IMR-90 (cell line): ENCODE measurements at regions not wholly inside any gene's neighbourhood (a gene's known extent, or its start where the extent isn't known, plus 50 kb on each side); places are given as distances from the start of the nearest gene placed in this dataset.

Source experiments
- ATAC-seq: fragments of 200-7000 bp; cut with Tn5 transposase; 2 replicates; pipeline ENCODE4 v1.9.1; 2020; ENCODE audit warnings: low read depth, mild to moderate bottlenecking, moderate library complexity
- BruUV-seq: library from RNA; stranded (reverse); fragments of 400-500 nt; replicated peaks from 2 replicates; lab custom pipeline; 2021; lab: Mats Ljungman, UMichigan
- CTCF ChIA-PET: fragments of 300-600 bp; formaldehyde crosslinking; extraction: SDS; loops from one replicate; lab custom pipeline; 2021; ENCODE audit warnings: antibody characterized with exemption; lab: Yijun Ruan, JAX
- POLR2A ChIA-PET: fragments of 300-600 bp; sonication (Branson Sonifier 250); formaldehyde crosslinking; loops from one replicate; lab custom pipeline; 2022; ENCODE audit warnings: antibody characterized with exemption; ENCODE audit not compliant: unreplicated experiment; lab: Charles Lee
- DNase-seq: peaks from one replicate; pipeline ENCODE4 v3.0.0; 2013
- H2AFZ ChIP-seq: replicated peaks from 2 replicates; pipeline ENCODE3; 2013; ENCODE audit warnings: low read length, mild to moderate bottlenecking; ENCODE audit not compliant: poor library complexity
- H2AK5ac ChIP-seq: 2 replicates; pipeline ENCODE4 v1.6.1; 2013; ENCODE audit warnings: low read depth, low read length, inconsistent platforms
- H2AK9ac ChIP-seq: replicated peaks from 2 replicates; pipeline ENCODE3; 2013; ENCODE audit warnings: mild to moderate bottlenecking, low read depth, low read length, moderate library complexity; ENCODE audit not compliant: poor library complexity
- H2BK120ac ChIP-seq: 2 replicates; pipeline ENCODE4 v1.6.1; 2013; ENCODE audit warnings: low read depth, low read length, inconsistent platforms
- H2BK15ac ChIP-seq: 3 replicates; pipeline ENCODE4 v1.6.1; 2013; ENCODE audit warnings: low read depth, low read length, inconsistent platforms
- H2BK20ac ChIP-seq: 2 replicates; pipeline ENCODE4 v1.6.1; 2013; ENCODE audit warnings: low read depth, mild to moderate bottlenecking, inconsistent platforms, low read length, moderate library complexity
- H2BK5ac ChIP-seq: 2 replicates; pipeline ENCODE4 v1.6.1; 2013; ENCODE audit warnings: mild to moderate bottlenecking, low read depth, low read length, inconsistent platforms; ENCODE audit not compliant: poor library complexity, severe bottlenecking
- H3K14ac ChIP-seq: replicated peaks from 2 replicates; pipeline ENCODE4 v1.6.1; 2013; ENCODE audit warnings: low read depth, low read length, inconsistent platforms
- H3K18ac ChIP-seq: 2 replicates; pipeline ENCODE4 v1.6.1; 2013; ENCODE audit warnings: low read depth, low read length, control low read depth
- H3K23ac ChIP-seq: 2 replicates; pipeline ENCODE4 v1.6.1; 2013; ENCODE audit warnings: low read depth, low read length, inconsistent platforms
- H3K27ac ChIP-seq: 2 replicates; pipeline ENCODE4 v1.5.1; 2013; ENCODE audit warnings: mild to moderate bottlenecking, control low read depth, low read length; ENCODE audit not compliant: insufficient read depth
- H3K27me3 ChIP-seq: 2 replicates; pipeline ENCODE4 v1.6.1; 2013; ENCODE audit warnings: low read length; ENCODE audit not compliant: control insufficient read depth, insufficient read depth
- H3K36me3 ChIP-seq: 2 replicates; pipeline ENCODE4 v1.6.1; 2013; ENCODE audit warnings: low read length, mixed read lengths; ENCODE audit not compliant: control insufficient read depth, insufficient read depth
- H3K4ac ChIP-seq: 2 replicates; pipeline ENCODE4 v1.6.1; 2013; ENCODE audit warnings: low read depth, low read length, inconsistent platforms
- H3K4me1 ChIP-seq: 2 replicates; pipeline ENCODE4 v1.6.1; 2013; ENCODE audit warnings: low read length, mixed read lengths; ENCODE audit not compliant: control insufficient read depth, insufficient read depth
- H3K4me2 ChIP-seq: 2 replicates; pipeline ENCODE4 v1.6.1; 2013; ENCODE audit warnings: low read depth, mild to moderate bottlenecking, control low read depth, low read length, moderate library complexity
- H3K4me3 ChIP-seq: 2 replicates; pipeline ENCODE4 v1.5.1; 2013; ENCODE audit warnings: low read depth, mild to moderate bottlenecking, control low read depth, low read length, moderate library complexity; ENCODE audit not compliant: insufficient read depth
- H3K56ac ChIP-seq: 2 replicates; pipeline ENCODE4 v1.6.1; 2013; ENCODE audit warnings: low read length, inconsistent platforms; ENCODE audit not compliant: insufficient read depth; ENCODE audit errors: extremely low read depth
- H3K79me1 ChIP-seq, 2 experiments: 2 replicates each; pipeline ENCODE4 v1.6.1; 2013; ENCODE audit warnings: low read length in 2 of 2, inconsistent platforms in 1 of 2, low read depth in 1 of 2
- H3K9ac ChIP-seq: 2 replicates; pipeline ENCODE4 v1.6.1; 2013; ENCODE audit warnings: low read depth, low read length, control low read depth
- H3K9me1 ChIP-seq: 2 replicates; pipeline ENCODE4 v1.6.1; 2013; ENCODE audit warnings: low read length, inconsistent platforms; ENCODE audit not compliant: insufficient read depth
- H3K9me3 ChIP-seq: 2 replicates; pipeline ENCODE4 v1.6.1; 2013; ENCODE audit warnings: low read length; ENCODE audit not compliant: control insufficient read depth, insufficient read depth
- H4K20me1 ChIP-seq: 2 replicates; pipeline ENCODE4 v1.6.1; 2013; ENCODE audit warnings: low read length, inconsistent platforms; ENCODE audit not compliant: insufficient read depth
- H4K5ac ChIP-seq: 2 replicates; pipeline ENCODE4 v1.6.1; 2013; ENCODE audit warnings: mild to moderate bottlenecking, low read depth, low read length, control low read depth
- H4K8ac ChIP-seq, 2 experiments: 2 replicates each; pipeline ENCODE4 v1.6.1; 2013; ENCODE audit warnings: low read depth in 2 of 2, low read length in 2 of 2, control low read depth in 1 of 2, inconsistent platforms in 1 of 2
- H4K91ac ChIP-seq: 2 replicates; pipeline ENCODE4 v1.6.1; 2013; ENCODE audit warnings: low read depth, low read length, inconsistent platforms; ENCODE audit not compliant: insufficient read depth
- BHLHE40 ChIP-seq: fragments of 150-350 bp; IDR thresholded peaks from 2 replicates; pipeline ENCODE4 v1.6.1; 2016; ENCODE audit warnings: mild to moderate bottlenecking, low read depth, low read length
- CEBPB ChIP-seq: IDR thresholded peaks from 2 replicates; pipeline ENCODE4 v1.6.1; 2012; ENCODE audit warnings: low read depth, low read length, improper control_type of control experiment
- CHD1 ChIP-seq: IDR thresholded peaks from 2 replicates; pipeline ENCODE4 v1.6.1; 2012; ENCODE audit warnings: low read depth, low read length, improper control_type of control experiment
- ELK1 ChIP-seq: fragments of 150-350 bp; IDR thresholded peaks from 2 replicates; pipeline ENCODE4 v1.6.1; 2016; ENCODE audit warnings: low read depth, mild to moderate bottlenecking, low read length, moderate library complexity, borderline replicate concordance
- FOS ChIP-seq: fragments of 150-350 bp; IDR thresholded peaks from 2 replicates; pipeline ENCODE4 v1.6.1; 2016; ENCODE audit warnings: low read depth, low read length
- MAFK ChIP-seq: IDR thresholded peaks from 2 replicates; pipeline ENCODE4 v1.6.1; 2012; ENCODE audit warnings: low read depth, low read length, improper control_type of control experiment
- MAZ ChIP-seq: IDR thresholded peaks from 2 replicates; pipeline ENCODE4 v1.6.1; 2012; ENCODE audit warnings: low read depth, mild to moderate bottlenecking, low read length, improper control_type of control experiment, moderate library complexity, borderline replicate concordance
- MXI1 ChIP-seq: IDR thresholded peaks from 2 replicates; pipeline ENCODE4 v1.6.1; 2012; ENCODE audit warnings: low read depth, mild to moderate bottlenecking, low read length, moderate library complexity, borderline replicate concordance
- NFE2L2 ChIP-seq: fragments of 150-350 bp; IDR thresholded peaks from 2 replicates; pipeline ENCODE4 v1.6.1; 2016; ENCODE audit warnings: low read depth, mild to moderate bottlenecking, low read length
- POLR2A ChIP-seq: IDR thresholded peaks from 2 replicates; pipeline ENCODE4 v1.6.1; 2012; ENCODE audit warnings: mild to moderate bottlenecking, low read depth, low read length
- RAD21 ChIP-seq: IDR thresholded peaks from 2 replicates; pipeline ENCODE4 v1.6.1; 2012; ENCODE audit warnings: low read length, improper control_type of control experiment
- RCOR1 ChIP-seq: IDR thresholded peaks from 2 replicates; pipeline ENCODE4 v1.6.1; 2012; ENCODE audit warnings: mild to moderate bottlenecking, low read length, improper control_type of control experiment; ENCODE audit not compliant: insufficient replicate concordance
- RFX5 ChIP-seq: IDR thresholded peaks from 2 replicates; pipeline ENCODE4 v1.8.0; 2012; ENCODE audit warnings: low read depth, mild to moderate bottlenecking, low read length, moderate library complexity
- SMC3 ChIP-seq: fragments of 150-350 bp; IDR thresholded peaks from 2 replicates; pipeline ENCODE4 v1.6.1; 2016; ENCODE audit warnings: low read depth, mild to moderate bottlenecking, antibody characterized with exemption, low read length, moderate library complexity
- USF2 ChIP-seq: fragments of 150-350 bp; IDR thresholded peaks from 2 replicates; pipeline ENCODE4 v1.6.1; 2017; ENCODE audit warnings: mild to moderate bottlenecking, antibody characterized with exemption, low read length, low read depth
- dilution Hi-C: fragments of 300-500 bp; cut with HindIII; formaldehyde crosslinking; loops from one replicate; pipeline ENCODE4 v1.14.3; 2018; ENCODE audit warnings: low sequenced_read_pairs; ENCODE audit not compliant: unreplicated experiment
- in situ Hi-C: fragments of 300-500 bp; cut with MboI; formaldehyde crosslinking; loops from 3 replicates; pipeline ENCODE4 v1.14.3; 2019; ENCODE audit warnings: low sequenced_read_pairs, inconsistent platforms, mixed read lengths
- intact Hi-C: fragments of 100-400 bp; cut with micrococcal nuclease; formaldehyde crosslinking; loops from 2 replicates; pipeline ENCODE4 v1.10.0; 2022
- TF ChIP-seq, protein P1 (sequence below): conservative IDR thresholded peaks from 2 replicates; pipeline ENCODE4 v1.5.1; 2012; ENCODE audit warnings: mild to moderate bottlenecking, low read depth, low read length, improper control_type of control experiment

GRCh38 chr18:51727780-51728179, 530.3 kb upstream of the MEX3C start:
- no peak overlapping the region for H2BK20ac ChIP-seq
- DNase-seq (no peak), ATAC-seq (no peak)
- H2BK15ac ChIP-seq: no peak overlapping the region
- H3K4me1 ChIP-seq: no peaks in the 10 kb centered on the region
- no peaks in the 10 kb centered on the region for H3K79me1 ChIP-seq
- ChIA-PET CTCF (no interaction called here), POLR2A (no interaction called here)
- H3K18ac ChIP-seq: no peak overlapping the region
- TF ChIP-seq RFX5 (no peak), POLR2A (no peak), MAFK (no peak), CHD1 (no peak), ELK1 (no peak), MAZ (no peak), RCOR1 (no peak), SMC3 (no peak), USF2 (no peak), NFE2L2 (no peak), BHLHE40 (no peak), FOS (no peak), CEBPB (no peak), MXI1 (no peak), RAD21 (no peak)
- TF ChIP-seq, protein P1, sequence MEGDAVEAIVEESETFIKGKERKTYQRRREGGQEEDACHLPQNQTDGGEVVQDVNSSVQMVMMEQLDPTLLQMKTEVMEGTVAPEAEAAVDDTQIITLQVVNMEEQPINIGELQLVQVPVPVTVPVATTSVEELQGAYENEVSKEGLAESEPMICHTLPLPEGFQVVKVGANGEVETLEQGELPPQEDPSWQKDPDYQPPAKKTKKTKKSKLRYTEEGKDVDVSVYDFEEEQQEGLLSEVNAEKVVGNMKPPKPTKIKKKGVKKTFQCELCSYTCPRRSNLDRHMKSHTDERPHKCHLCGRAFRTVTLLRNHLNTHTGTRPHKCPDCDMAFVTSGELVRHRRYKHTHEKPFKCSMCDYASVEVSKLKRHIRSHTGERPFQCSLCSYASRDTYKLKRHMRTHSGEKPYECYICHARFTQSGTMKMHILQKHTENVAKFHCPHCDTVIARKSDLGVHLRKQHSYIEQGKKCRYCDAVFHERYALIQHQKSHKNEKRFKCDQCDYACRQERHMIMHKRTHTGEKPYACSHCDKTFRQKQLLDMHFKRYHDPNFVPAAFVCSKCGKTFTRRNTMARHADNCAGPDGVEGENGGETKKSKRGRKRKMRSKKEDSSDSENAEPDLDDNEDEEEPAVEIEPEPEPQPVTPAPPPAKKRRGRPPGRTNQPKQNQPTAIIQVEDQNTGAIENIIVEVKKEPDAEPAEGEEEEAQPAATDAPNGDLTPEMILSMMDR: no peak
- dilution Hi-C loops (no loop called here), intact Hi-C loops (no loop called here), in situ Hi-C loops (no loop called here)
- no peak overlapping the region for H4K91ac ChIP-seq
- H2AK5ac ChIP-seq: no peak overlapping the region
- no peak overlapping the region for H3K4ac ChIP-seq
- H3K23ac ChIP-seq: no peak overlapping the region
- H3K36me3 ChIP-seq: no peaks in the 10 kb centered on the region
- no peak overlapping the region for H2AK9ac ChIP-seq
- H3K14ac ChIP-seq: no peak overlapping the region
- H3K9me3 ChIP-seq: peaks cover 17% of the 10 kb centered on the region
- H3K9me1 ChIP-seq: no peaks in the 10 kb centered on the region
- H2AFZ ChIP-seq: no peak overlapping the region
- no peak overlapping the region for H4K5ac ChIP-seq
- no peak overlapping the region for H4K8ac ChIP-seq
- H3K9ac ChIP-seq: no peak overlapping the region
- H4K20me1 ChIP-seq: no peaks in the 10 kb centered on the region
- H3K27me3 ChIP-seq: no peaks in the 10 kb centered on the region
- no peak overlapping the region for H3K56ac ChIP-seq
- no peak overlapping the region for H3K4me2 ChIP-seq
- H3K4me3 ChIP-seq: no peak overlapping the region
- H3K27ac ChIP-seq: no peak overlapping the region
- no peak overlapping the region for H2BK120ac ChIP-seq
- H2BK5ac ChIP-seq: no peak overlapping the region
- BruUV-seq: no TSS peak
